MCF 10A (cell line): ENCODE measurements at regions not wholly inside any gene's neighbourhood (a gene's known extent, or its start where the extent isn't known, plus 50 kb on each side); places are given as distances from the start of the nearest gene placed in this dataset.
"Not testable (repeated sequence)": the region's sequence is repeated elsewhere in the genome, so short reads cannot be mapped to it uniquely, and the experiment has no call there.

Experiments used
- BruUV-seq: library from RNA; stranded (reverse); fragments of 400-500 nt; replicated peaks from 2 replicates; lab custom pipeline; 2021; lab: Mats Ljungman, UMichigan
- CTCF ChIA-PET: fragments of 300-600 bp; sonication (Branson Sonifier 250); formaldehyde crosslinking; extraction: SDS; loops from one replicate; lab custom pipeline; 2021; ENCODE audit warnings: antibody characterized with exemption, inconsistent platforms; lab: Yijun Ruan, JAX
- POLR2A ChIA-PET: fragments of 300-600, 350-650 bp; sonication (Branson Sonifier 250); formaldehyde crosslinking; extraction: SDS; loops from one replicate; lab custom pipeline; 2020; ENCODE audit warnings: antibody characterized with exemption, inconsistent platforms; lab: Yijun Ruan, JAX
- DNase-seq: peaks from one replicate; pipeline ENCODE4 v3.0.0-alpha.2; 2018; ENCODE audit not compliant: unreplicated experiment
- H3K27ac Mint-ChIP-seq: one replicate; pipeline ENCODE4 v1.8.0; 2022; ENCODE audit warnings: mild to moderate bottlenecking, low read depth, mixed read lengths; ENCODE audit not compliant: unreplicated experiment
- H3K27me3 Mint-ChIP-seq: one replicate; pipeline ENCODE4 v1.8.0; 2022; ENCODE audit warnings: mixed read lengths; ENCODE audit not compliant: insufficient read depth, unreplicated experiment
- H3K36me3 Mint-ChIP-seq: one replicate; pipeline ENCODE4 v1.8.0; 2022; ENCODE audit warnings: mild to moderate bottlenecking, moderate library complexity, mixed read lengths; ENCODE audit not compliant: insufficient read depth, unreplicated experiment
- H3K4me1 Mint-ChIP-seq: one replicate; pipeline ENCODE4 v1.8.0; 2022; ENCODE audit warnings: mixed read lengths; ENCODE audit not compliant: insufficient read depth, unreplicated experiment
- H3K4me3 Mint-ChIP-seq: one replicate; pipeline ENCODE4 v1.8.0; 2022; ENCODE audit warnings: mild to moderate bottlenecking, moderate library complexity, mixed read lengths; ENCODE audit not compliant: unreplicated experiment
- H3K9me3 Mint-ChIP-seq: one replicate; pipeline ENCODE4 v1.8.0; 2022; ENCODE audit warnings: mixed read lengths; ENCODE audit not compliant: unreplicated experiment
- intact Hi-C: fragments of 100-400 bp; cut with micrococcal nuclease; formaldehyde crosslinking; loops from 2 replicates; pipeline ENCODE4 v1.14.1; 2022
- TF ChIP-seq, protein P1 (sequence below): fragments of 200-600 bp; IDR thresholded peaks from one replicate; pipeline ENCODE4 v1.8.0; 2022; ENCODE audit warnings: antibody characterized with exemption, mild to moderate bottlenecking; ENCODE audit not compliant: unreplicated experiment

DNA sequence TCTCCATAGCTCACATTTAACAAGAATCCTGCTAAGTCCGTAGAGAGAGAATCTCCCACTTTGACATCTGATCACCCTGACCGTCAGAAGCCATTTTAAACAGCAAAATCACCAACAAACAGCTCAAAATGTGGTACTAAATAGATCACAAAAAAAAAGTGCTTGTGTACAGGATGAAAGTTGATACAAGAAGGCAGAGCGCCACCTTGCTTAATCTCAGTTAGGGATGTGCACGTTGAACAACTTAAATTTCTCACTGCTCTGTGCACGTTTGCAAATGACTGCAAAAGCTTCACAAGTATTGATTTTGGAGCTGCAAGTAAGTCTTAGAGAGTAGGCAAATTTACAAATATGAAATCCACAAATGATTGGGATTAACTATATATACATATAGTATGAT is 63.1 kb upstream of the NREP start:
- no TSS peak for BruUV-seq
- DNase-seq, result no peak
- Mint-ChIP-seq H3K9me3 (peaks cover 5% of the 10 kb centered on the region), H3K36me3 (no peaks in the 10 kb centered on the region), H3K27me3 (no peaks in the 10 kb centered on the region), H3K4me3 (no peak overlapping the region), H3K27ac (no peak overlapping the region), H3K4me1 (no peaks in the 10 kb centered on the region)
- ChIA-PET POLR2A (interaction anchor here (1.4 kb wide), 1 partner anchor 10 kb away, joined by 4 read pairs; no protein-coding TSS in a partner anchor), CTCF (interaction anchor here (0.6 kb wide), 2 partner anchors 9 to 573 kb away, joined by 3 to 4 read pairs; no protein-coding TSS in a partner anchor)
- intact Hi-C loops, result no loop called here
- TF ChIP-seq, protein P1, sequence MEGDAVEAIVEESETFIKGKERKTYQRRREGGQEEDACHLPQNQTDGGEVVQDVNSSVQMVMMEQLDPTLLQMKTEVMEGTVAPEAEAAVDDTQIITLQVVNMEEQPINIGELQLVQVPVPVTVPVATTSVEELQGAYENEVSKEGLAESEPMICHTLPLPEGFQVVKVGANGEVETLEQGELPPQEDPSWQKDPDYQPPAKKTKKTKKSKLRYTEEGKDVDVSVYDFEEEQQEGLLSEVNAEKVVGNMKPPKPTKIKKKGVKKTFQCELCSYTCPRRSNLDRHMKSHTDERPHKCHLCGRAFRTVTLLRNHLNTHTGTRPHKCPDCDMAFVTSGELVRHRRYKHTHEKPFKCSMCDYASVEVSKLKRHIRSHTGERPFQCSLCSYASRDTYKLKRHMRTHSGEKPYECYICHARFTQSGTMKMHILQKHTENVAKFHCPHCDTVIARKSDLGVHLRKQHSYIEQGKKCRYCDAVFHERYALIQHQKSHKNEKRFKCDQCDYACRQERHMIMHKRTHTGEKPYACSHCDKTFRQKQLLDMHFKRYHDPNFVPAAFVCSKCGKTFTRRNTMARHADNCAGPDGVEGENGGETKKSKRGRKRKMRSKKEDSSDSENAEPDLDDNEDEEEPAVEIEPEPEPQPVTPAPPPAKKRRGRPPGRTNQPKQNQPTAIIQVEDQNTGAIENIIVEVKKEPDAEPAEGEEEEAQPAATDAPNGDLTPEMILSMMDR, result no peak

DNA sequence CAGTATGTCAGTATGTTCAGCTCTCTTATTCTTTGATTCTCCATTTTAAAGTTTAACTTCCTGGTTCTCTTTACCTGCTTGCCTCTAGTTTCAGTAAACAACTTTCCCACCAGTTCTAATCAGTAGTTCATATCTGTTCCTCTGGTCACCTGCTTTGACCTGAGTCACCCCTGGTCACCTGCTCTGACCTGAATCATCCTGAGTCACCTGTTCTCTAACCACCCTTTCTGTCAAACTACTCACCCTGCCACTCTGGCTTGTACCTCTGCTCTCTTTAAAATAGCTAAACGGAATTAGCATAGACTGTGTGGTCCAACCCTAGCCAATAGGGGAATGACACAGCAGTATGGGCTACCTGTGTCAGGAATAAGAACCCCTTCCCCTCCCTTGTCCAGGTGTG is 62.0 kb upstream of the NREP start:
- CTCF ChIA-PET, H3K9me3 Mint-ChIP-seq, H3K27me3 Mint-ChIP-seq, H3K4me3 Mint-ChIP-seq, DNase-seq, intact Hi-C loops, H3K4me1 Mint-ChIP-seq, BruUV-seq, H3K36me3 Mint-ChIP-seq, H3K27ac Mint-ChIP-seq: not testable (repeated sequence)
- POLR2A ChIA-PET, result interaction anchor here (1.0 kb wide), 1 partner anchor 11 kb away, joined by 3 read pairs; no protein-coding TSS in a partner anchor

DNA sequence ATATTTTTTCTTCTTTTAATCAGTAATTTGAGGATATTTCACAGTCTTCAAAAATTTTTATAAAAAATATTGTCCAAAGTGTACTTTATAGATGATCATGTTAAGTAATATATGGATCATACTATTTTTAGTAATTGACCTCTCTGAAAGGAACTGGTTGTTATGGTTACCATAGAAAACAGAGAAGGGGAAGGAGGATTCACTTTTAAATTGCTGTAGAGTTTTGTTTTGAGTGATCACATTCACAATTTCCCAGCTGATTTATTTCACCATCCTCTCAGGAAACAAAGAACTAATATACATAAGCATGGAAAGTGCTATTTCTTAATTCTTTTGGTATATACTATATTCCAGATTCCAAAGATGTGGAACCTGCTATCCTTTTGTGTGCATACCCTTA is 56.5 kb upstream of the NREP start:
- CTCF ChIA-PET, result no interaction called here

DNA sequence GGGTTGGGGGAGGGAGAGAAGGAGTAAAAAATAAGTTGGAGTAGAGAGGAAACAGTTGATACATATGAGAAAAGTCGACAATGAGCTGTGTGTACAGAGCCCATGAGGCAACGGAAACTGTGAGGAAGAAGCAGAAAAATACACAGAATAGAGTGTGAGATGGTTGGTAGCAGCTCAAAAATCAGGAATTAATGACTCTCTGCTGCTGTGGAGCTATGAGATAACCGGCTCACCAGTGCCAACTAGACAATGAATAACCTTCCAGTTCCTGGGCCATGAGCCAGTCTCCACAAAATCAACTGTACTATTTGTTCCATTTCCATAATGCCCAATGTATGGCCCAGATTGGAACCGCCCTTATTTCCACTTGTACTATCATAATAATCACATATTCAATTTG is 53.1 kb upstream of the NREP start:
- POLR2A ChIA-PET, result interaction anchor here (0.6 to 1.0 kb wide), 5 partner anchors 15 to 116 kb away, joined by 3 to 4 read pairs (median 3); no protein-coding TSS in a partner anchor
- no TSS peak for BruUV-seq
- H3K27ac Mint-ChIP-seq, result no peak overlapping the region
- H3K27me3 Mint-ChIP-seq, result no peaks in the 10 kb centered on the region
- no peaks in the 10 kb centered on the region for H3K36me3 Mint-ChIP-seq
- TF ChIP-seq, protein P1, result no peak
- DNase-seq, result no peak
- intact Hi-C loops, result no loop called here
- CTCF ChIA-PET, result interaction anchor here (0.6 to 1.1 kb wide), 5 partner anchors 14 to 484 kb away, joined by 3 read pairs; no protein-coding TSS in a partner anchor
- peaks cover 10% of the 10 kb centered on the region for H3K4me1 Mint-ChIP-seq
- H3K4me3 Mint-ChIP-seq, result no peak overlapping the region
- H3K9me3 Mint-ChIP-seq, result no peaks in the 10 kb centered on the region

More for the DNA sequence above, 56.5 kb upstream of the NREP start:
- Mint-ChIP-seq H3K4me1 (peaks cover 10% of the 10 kb centered on the region), H3K36me3 (no peaks in the 10 kb centered on the region), H3K9me3 (no peaks in the 10 kb centered on the region), H3K27ac (no peak overlapping the region), H3K27me3 (no peaks in the 10 kb centered on the region), H3K4me3 (no peak overlapping the region)
- intact Hi-C loops, result no loop called here
- DNase-seq, result no peak
- BruUV-seq, result no TSS peak
- TF ChIP-seq, protein P1, result no peak
- POLR2A ChIA-PET, result no interaction called here
